Left kidney (tissue), 1 donor: ENCODE measurements at regions not wholly inside any gene's neighbourhood (a gene's known extent, or its start where the extent isn't known, plus 50 kb on each side); places are given as distances from the start of the nearest gene placed in this dataset.
"Not testable (repeated sequence)": the region's sequence is repeated elsewhere in the genome, so short reads cannot be mapped to it uniquely, and the experiment has no call there.

Experiments
- DNase-seq: peaks from one replicate; pipeline ENCODE4 v3.0.0-alpha.2; 2013

DNA sequence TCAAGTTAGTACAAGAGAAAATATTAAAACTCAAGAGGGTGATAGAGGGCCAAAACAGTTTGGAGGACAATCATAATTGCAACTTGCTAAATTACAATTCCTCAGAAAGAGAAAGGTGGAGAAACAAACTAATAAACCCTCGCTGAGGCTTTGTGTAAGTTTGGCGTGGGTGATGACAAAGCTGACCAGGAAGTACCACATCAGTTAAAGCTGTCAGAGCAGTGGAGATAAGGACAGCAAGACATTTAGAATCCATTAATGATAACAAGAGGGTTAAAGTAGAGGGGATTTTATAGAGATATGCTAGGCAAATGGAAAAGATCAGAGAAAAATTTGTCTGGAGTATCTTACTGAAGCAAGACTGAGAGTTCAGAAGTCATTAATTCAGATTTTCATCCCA is 334.4 kb downstream of the TFAP2B start:
- DNase-seq = no peak

DNA sequence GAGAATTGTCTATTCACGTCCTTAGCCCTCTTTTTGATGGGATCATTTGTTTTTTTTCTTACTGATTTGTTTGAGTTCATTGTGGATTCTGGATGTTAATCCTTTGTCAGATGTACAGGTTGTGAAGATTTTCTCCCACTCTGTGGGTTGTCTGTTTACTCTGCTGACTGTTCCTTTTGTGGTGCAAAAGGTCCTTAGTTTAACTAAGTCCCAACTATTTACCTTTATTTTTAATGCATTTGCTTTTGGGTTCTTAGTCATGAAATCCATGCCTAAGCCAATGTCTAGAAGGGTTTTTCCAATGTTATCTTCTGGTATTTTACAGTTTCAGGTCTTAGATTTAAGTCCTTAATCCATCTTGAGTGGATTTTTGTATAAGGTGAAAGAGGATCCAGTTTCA is 336.3 kb downstream of the TFAP2B start:
- DNase-seq = not testable (repeated sequence)

DNA sequence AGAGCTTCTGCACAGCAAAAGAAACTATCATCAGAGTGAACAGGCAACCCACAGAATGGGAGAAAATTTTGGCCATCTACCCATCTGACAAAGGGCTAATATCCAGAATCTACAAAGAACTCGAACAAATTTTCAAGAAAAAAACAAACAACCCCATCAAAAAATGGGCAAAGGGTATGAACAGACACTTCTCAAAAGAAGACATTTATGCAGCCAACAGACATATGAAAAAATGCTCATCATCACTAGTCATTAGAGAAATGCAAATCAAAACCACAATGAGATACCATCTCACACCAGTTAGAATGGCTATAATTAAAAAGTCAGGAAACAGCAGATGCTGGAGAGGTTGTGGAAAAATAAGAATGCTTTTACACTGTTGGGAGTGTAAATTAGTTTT is 340.6 kb downstream of the TFAP2B start:
- not testable (repeated sequence) for DNase-seq

DNA sequence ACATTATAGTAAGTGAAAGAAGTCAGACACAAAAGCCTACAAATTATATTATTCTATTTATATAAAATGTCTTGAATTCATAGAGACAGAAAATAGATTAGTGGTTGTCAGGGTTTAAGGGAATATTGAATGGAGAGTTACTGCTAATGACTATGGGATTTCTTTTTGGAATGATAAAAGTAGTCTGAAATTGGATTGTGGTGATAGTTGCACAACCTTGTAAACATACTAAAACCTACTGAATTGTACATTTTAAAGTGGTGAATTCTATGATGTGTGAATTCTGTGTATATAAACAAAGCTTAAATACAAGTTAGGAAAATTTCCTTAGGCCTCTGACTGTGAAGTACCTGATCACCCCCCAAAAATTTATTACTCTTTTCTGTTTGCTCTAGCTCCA is 343.1 kb downstream of the TFAP2B start:
- no peak for DNase-seq

DNA sequence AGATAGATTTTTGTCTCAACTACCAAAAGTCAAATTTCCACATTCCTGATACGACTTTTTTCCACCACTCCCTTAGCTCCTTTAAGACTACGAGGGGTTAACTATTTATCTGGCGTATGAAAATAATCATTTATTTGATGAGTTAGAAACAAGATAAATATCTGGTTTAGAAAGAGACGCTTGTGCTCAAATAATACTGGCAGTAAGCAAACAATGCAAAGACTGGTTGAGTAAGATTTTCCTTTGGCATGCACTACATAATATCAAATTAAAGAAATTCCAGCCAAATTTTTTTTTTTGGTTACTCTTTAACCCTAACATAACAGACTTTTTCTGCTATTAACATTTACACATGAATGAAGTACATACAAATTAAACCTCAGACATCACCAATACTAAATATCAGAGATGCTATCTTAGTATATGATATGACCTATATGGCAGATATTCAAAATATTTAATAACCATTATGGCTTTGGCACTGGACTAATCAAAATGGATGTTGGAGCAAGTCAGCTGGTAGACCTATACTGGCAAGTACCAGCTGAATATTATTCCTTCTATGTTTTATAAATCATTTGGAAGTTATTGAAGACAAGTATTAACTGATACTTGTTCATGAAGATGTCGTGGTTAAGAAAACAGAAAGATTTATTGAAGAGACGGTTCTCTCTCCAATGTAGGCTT is 345.3 kb downstream of the TFAP2B start:
- no peak for DNase-seq

DNA sequence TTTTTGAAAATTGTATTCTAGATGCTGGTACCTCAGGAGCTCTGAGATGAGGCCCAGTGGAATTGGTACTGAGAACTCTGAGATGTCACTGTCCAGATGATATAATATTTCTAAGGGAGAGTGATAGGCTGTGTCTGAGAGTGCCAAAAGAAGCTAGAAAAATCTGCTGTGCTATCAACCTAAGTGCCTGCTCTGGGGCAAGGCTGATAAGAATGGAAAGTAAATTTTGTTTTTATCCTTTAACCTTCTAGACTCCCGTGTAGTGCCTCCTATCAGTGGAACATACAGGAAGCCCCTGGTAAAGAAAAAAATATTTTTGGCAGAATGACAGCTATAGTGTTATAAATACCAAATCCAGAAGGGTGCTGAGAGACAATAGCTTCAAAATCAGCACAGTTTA is 348.2 kb downstream of the TFAP2B start:
- no peak for DNase-seq

DNA sequence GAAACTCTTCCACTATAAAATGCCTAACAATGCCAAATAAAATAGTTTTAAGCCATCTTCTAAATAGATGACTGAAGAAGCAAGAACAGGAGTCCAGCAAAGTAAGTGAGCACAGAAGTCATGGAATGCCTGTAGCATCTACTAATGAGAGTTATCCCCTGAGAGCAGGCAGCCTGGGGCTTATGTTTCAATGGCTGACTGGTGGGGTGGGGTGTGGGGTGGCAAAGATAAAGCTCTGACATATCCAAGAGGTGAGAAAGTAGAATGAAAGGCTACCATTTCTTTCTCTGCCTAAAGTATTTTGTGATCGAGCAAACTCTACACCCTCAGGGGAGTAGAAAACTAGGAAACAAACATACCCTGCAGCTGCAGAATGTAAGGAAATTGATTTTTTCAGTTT is 348.8 kb downstream of the TFAP2B start:
- no peak for DNase-seq

DNA sequence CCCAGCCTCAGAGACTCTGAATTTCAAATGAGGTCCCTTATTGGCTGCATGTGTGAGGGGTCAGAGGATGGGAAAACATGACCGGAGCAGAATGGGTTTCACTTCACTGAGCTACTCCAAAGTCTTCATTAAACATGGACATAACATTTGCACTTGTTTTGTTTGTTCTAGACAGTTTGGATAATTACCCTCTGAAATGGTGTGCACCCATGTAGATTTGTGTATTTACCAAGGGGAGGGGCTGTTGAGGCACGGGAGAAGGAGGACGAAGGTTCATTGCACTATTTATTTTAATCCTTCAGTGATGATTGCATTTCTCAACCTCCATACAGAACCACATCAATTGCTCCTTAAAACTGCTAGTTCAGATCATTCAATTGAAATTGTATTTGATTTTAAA is 364.2 kb downstream of the TFAP2B start:
- peak; percentile 26 for DNase-seq

DNA sequence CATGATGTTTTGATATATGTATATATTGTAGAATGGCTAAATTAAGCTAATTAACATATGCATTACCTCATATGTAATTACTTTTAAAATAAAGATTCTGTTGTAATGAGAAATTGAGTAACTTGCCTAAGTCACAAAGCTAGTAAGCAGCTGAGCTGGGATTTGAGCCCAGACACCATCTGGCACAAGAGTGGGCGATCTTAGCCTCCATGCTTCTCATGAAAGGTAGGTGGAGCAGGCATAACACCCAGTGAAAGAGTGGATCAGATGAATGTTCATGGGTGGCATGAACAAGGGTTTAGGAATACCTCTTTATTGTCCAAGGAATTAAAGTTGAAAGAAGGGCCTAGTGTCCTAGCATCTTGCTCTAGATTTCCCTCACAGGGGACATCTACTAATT is 365.4 kb downstream of the TFAP2B start:
- DNase-seq = no peak

DNA sequence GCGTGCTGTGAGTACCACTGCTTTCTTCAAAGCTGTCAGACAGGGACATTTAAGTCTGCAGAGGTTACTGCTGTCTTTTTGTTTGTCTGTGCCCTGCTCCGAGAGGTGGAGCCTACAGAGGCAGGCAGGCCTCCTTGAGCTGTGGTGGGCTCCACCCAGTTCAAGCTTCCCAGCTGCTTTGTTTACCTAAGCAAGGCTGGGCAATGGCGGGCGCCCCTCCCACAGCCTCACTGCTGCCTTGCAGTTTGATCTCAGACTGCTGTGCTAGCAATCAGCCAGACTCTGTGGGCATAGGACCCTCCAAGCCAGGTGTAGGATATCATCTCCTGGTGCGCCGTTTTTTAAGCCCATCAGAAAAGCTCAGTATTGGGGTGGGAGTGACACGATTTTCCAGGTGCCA is 374.5 kb downstream of the TFAP2B start:
- DNase-seq = not testable (repeated sequence)

DNA sequence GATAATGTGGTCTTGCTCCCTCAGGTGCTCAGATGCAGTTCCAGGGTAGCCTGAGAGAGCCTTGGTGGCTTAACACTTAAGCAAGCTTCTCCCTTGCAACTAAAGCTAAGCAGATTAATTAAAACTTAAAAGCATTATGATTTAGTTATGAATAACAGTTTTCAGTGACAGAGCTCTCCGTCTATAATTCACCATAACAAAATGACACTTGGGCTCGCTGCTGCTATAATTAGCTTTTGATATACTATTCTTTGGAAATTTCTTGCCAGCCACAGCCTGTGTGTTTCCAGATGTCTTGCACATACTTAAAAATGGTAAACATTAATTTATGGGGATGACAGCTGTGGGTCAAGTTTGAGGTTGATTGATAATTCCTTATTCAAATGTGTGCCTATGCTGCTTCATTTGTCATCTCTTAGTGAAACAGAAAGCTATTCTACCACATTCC is 380.5 kb downstream of the TFAP2B start:
- DNase-seq = no peak

DNA sequence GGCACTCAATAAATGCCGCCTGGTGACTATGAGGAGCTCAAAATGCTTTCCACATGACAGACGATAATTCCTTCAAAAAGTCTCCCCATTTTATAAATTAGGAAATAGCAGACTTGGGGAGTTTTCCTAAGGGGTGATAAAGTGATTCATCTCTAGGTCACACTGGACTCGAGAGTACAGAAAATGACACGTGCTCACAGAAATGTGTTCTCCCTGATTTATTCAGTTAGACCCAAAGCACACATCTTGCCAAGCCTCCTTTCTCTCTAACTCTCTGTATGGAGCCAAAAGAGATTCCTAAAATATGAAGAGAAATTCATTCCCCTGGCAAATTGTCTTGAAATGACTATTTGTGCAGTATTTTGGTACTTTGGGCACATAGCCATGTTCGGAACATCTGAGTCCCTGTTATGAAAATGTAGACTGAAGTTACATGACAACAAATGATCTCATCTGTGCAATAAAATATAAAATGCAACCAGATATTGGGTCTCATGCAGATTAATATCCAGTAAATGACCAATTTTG is 381.1 kb downstream of the TFAP2B start:
- DNase-seq = no peak

DNA sequence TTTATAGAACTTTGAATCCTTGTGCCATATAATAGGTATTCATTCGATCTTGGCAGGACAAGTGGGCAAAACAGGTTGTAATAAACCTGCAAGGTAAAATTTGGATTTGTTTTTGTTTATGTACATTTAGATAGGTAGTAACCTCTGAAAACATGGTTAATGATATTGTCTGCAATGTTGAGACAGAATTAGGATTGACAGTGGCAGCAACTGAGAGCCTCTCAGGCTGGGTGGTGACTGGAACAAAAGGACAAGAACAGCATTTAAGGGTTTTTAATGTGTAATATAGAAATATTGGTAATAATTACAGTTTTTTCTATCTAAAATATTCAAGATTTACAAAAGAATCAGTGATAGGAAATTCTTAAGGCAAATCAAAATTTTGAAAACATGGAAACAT is 382.0 kb downstream of the TFAP2B start:
- no peak for DNase-seq

DNA sequence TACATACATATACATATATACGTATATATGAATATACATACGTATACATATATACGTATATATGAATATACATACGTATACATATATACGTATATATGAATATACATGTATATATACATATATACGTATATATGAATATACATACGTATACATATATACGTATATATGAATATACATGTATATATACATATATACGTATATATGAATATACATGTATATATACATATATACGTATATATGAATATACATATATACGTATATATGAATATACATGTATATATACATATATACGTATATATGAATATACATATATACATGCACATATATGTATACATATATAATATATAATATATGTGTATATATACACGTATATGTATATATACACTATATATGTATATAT is 384.0 kb downstream of the TFAP2B start:
- not testable (repeated sequence) for DNase-seq

DNA sequence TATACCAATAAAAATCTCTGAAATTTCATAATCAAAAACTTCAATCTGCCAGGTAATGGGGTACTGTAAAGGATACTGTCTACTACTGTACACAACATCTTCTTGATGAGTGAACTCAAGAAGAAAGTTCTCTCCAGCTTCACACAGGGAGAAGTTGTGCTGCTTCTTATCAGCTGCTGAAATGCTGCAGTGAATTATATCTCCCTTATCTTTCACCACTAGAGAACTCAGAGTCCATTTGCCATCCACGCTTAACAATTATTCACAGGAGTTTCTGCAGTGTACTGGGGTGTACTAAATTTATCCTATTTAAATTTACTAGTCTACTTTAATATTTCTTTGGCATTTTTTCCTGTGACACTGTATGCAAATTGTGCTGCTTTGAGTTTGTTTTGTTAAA is 384.8 kb downstream of the TFAP2B start:
- DNase-seq = no peak

DNA sequence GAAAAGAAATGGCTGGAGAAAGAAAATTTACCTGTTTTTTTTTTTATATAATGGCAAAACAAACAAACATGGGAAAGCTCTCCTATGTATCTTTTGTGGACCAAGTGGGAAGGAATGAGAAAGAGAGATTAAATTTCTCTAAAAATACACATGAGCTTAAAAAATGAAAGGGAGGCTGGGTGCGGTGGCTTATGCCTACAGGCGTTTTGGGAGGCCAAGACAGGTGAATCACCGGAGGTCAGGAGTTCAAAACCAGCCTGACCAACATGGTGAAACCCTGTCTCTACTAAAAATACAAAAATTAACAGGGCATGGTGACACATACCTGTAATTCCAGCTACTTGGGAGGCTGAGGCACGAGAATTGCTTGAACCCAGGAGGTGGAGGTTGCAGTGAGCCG is 388.0 kb downstream of the TFAP2B start:
- DNase-seq = not testable (repeated sequence)

DNA sequence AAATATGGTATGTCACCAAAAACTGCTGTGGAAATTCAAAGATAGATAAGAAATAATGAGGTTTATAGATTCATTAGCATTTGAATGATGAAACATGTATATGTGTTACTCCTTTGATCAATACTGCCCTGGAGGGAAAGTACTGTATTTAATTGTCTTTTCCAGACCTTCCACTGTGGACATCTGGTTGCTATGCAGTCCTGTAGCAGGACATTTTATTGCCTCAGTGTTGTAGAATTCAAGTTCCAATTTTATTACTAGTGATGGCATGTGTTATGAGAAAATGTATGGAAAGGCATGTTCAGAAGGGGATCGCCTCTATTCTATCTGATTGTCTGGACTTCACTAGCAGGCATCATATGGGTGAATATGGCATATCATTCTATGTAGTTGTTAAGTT is 391.0 kb downstream of the TFAP2B start:
- DNase-seq = no peak

DNA sequence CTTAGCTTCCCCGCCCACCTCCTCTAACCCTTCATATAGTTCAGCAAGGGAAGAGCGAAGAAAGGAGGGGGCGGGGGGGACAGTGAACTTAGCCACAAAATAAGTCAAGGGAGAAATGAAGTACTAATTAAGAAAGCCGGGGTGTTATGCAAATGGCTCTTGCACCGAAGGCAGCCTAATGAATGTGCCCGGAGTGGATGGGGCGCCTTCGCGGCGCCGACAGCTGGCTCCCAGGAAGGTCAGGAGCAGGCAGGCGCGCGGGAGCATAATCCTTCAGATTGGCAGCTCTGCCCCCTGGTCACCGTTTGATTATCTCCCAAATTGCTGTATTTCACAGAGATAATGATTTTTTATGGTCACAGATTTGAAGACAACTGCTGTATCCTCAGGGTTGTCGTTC is 395.1 kb downstream of the TFAP2B start:
- no peak for DNase-seq

DNA sequence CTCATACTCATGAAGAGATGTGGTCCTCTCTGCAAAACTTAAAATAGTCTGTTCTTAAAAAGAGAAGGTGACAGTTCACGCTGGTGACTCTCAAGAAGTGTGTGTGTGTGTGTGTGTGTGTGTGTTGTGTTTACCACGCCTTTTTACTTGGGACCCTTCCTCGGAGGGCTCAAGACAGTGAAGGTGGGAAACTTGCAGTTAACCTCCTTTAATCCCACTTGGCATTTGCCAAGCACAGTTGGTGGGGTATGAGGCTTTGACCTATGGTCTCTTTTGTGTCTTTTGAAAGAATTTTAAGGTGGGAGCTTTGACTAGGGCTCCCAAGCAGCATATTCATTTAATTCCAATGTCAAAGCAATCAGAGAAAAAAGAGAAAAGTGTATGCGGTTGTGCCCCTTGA is 395.8 kb downstream of the TFAP2B start:
- DNase-seq = no peak

DNA sequence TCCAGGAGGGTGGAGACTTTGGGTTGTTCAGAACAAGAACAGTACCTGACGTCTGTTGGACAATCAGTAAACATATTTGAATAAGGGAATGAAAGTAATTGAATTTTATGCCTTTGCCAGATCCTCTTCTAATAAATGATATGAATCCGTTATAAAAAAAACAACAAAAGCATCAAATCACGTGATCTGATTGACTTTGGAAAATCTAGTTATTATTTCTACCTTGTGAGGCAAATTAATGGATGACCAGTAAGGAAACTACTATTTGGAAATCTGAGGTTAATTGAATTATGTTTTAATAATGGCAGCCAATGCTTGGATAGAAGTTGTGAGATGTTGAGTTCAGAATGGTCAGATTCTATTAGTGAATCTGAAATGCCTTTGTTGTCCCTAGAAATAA is 399.5 kb downstream of the TFAP2B start:
- DNase-seq = no peak

DNA sequence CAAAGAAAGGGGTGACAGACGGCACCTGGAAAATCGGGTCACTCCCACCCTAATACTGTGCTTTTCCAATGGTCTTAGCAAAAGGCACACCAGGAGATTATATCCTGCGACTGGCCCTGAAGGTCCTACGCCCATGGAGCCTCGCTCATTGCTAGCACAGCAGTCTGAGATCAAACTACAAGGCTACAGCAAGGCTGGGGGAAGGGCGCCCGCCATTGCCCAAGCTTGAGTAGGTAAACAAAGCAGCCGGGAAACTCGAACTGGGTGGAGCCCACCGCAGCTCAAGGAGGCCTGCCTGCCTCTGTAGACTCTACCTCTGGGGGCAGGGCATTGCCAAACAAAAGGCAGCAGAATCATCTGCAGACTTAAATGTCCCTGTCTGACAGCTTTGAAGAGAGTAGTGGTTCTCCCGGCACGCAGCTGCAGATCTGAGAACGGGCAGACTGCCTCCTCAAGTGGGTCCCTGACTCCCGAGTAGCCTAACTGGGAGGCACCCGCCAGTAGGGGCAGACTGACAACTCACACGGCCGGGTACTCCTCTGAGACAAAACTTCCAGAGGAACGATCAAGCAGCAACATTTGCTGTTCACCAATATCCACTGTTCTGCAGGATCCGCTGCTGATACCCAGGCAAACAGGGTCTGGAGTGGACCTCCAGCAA is 406.0 kb downstream of the TFAP2B start:
- DNase-seq = not testable (repeated sequence)

DNA sequence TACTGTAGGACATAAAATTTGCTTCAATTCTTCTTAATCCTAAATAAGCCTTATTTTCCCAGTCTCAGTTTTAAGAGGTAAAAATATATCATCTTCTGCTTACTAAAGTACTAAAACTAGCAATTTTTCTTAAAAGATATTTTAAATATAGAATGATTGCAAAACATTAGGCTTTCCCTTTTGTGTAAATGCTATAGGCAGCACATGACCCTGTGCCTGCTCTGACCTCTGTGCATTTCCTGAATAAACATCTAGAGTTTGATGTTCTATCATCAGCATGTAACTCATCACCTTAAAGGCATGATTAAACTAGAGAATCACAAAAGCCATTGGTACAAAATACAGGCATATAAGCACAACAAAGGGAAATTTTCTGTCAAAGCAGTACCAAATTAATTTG is 422.7 kb downstream of the TFAP2B start:
- no peak for DNase-seq

DNA sequence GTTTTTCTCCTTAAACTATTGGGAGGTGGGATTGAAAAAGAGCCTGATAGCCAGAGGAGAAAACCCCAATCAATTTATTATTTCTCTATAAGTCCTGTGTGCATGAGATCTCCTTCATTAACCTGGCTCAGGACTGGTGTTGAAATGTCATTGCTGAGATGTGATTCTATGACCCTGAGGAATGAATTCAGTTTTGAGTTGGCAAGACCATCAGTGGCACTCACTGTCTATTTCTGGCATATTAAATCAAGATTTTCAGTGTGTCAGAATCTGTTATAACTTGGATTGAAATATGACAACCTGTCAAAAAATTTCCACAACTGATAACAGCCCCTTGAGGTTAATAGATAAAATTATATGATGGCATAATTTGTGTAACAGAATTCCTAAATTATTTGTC is 431.1 kb downstream of the TFAP2B start:
- DNase-seq = no peak

DNA sequence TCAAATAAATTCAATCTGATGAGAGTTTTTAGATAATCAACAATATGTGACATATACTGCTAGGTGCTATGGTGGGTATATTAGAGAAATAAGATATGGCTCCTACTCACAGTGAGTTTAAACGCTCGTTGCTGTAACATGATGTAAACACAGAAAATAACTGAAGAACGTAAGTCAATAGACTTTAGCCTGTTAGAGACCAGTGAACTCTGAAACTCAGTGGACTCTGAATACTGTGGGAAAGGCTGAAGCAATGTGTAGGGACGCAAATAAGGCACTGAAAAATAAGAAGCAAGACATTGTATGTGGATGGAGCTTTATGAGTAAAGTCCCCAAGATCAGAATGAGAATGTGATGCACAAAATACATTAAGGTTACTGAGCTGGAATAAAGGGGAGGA is 431.6 kb downstream of the TFAP2B start:
- no peak for DNase-seq
